Embryonic facial prominence (tissue), 1 donor: ENCODE measurements at regions not wholly inside any gene's neighbourhood (a gene's known extent, or its start where the extent isn't known, plus 50 kb on each side); places are given as distances from the start of the nearest gene placed in this dataset.
"Not testable (repeated sequence)": the region's sequence is repeated elsewhere in the genome, so short reads cannot be mapped to it uniquely, and the experiment has no call there.

Source experiments
- DNase-seq: peaks from one replicate; pipeline ENCODE4 v3.0.0-alpha.2; 2016; ENCODE audit errors: extremely low spot score

- no peak for DNase-seq
Measured at GRCh38 chr5:161036296-161036695, 184.3 kb upstream of the ATP10B start.

GRCh38 chr5:161034451-161034850 is 182.4 kb upstream of the ATP10B start:
- no peak for DNase-seq

- DNase-seq = no peak
Measured at GRCh38 chr5:161030229-161030628, 178.2 kb upstream of the ATP10B start.

GRCh38 chr5:161027763-161028162 is 175.8 kb upstream of the ATP10B start:
- no peak for DNase-seq

- DNase-seq = no peak
Measured at GRCh38 chr5:161023551-161023950, 171.5 kb upstream of the ATP10B start.

- no peak for DNase-seq
Measured at GRCh38 chr5:161022151-161022550, 170.1 kb upstream of the ATP10B start.

GRCh38 chr5:161009817-161010216 is 157.8 kb upstream of the ATP10B start:
- DNase-seq = no peak

GRCh38 chr5:161009194-161009593 is 157.2 kb upstream of the ATP10B start:
- DNase-seq = no peak

GRCh38 chr5:161007879-161008278 is 155.9 kb upstream of the ATP10B start:
- DNase-seq = no peak

- no peak for DNase-seq
Measured at GRCh38 chr5:161002571-161003074, 150.6 kb upstream of the ATP10B start.

- no peak for DNase-seq
Measured at GRCh38 chr5:161001604-161002003, 149.6 kb upstream of the ATP10B start.

GRCh38 chr5:161001142-161001541 is 149.1 kb upstream of the ATP10B start:
- DNase-seq = not testable (repeated sequence)

GRCh38 chr5:160991205-160991604 is 139.2 kb upstream of the ATP10B start:
- no peak for DNase-seq

GRCh38 chr5:160979385-160979784 is 127.4 kb upstream of the ATP10B start:
- no peak for DNase-seq

GRCh38 chr5:160978944-160979343 is 126.9 kb upstream of the ATP10B start:
- no peak for DNase-seq

GRCh38 chr5:160976181-160976580 is 124.2 kb upstream of the ATP10B start:
- DNase-seq = no peak

GRCh38 chr5:160970605-160971191 is 118.7 kb upstream of the ATP10B start:
- no peak for DNase-seq

GRCh38 chr5:160969645-160970044 is 117.6 kb upstream of the ATP10B start:
- DNase-seq = no peak

GRCh38 chr5:160968480-160968879 is 116.5 kb upstream of the ATP10B start:
- DNase-seq = no peak

GRCh38 chr5:160966921-160967320 is 114.9 kb upstream of the ATP10B start:
- no peak for DNase-seq

GRCh38 chr5:160961761-160962160 is 109.8 kb upstream of the ATP10B start:
- DNase-seq = no peak

- no peak for DNase-seq
Measured at GRCh38 chr5:160961038-160961437, 109.0 kb upstream of the ATP10B start.

- DNase-seq = no peak
Measured at GRCh38 chr5:160960592-160960991, 108.6 kb upstream of the ATP10B start.

GRCh38 chr5:160959804-160960203 is 107.8 kb upstream of the ATP10B start:
- no peak for DNase-seq
